ENCODE measurements at regions not wholly inside any gene's neighbourhood (a gene's known extent, or its start where the extent isn't known, plus 50 kb on each side); places are given as distances from the start of the nearest gene placed in this dataset.
A peak's percentile ranks its signal among the peaks of the same experiment; 100 is the strongest.

- no peaks in the 10 kb centered on the region for H3K4me1 ChIP-seq (ENCODE audit: control insufficient read depth, insufficient read depth, low read length)
- H3K4me3 ChIP-seq (ENCODE audit: low read length): no peak overlapping the region
- H3K27ac ChIP-seq (ENCODE audit: low read depth, low read length): no peak overlapping the region
- no peak for TF ChIP-seq CTCF (conservative IDR thresholded peaks at IDR 0.05)
- H3K27me3 ChIP-seq (ENCODE audit: control insufficient read depth, insufficient read depth, low read length, poor library complexity, severe bottlenecking): no peaks in the 10 kb centered on the region
- no peaks in the 10 kb centered on the region for H3K9me3 ChIP-seq (ENCODE audit: control insufficient read depth, low read length)
- Mint-ChIP-seq H3K9me3 (no peaks in the 10 kb centered on the region), H3K4me1 (peaks cover 4% of the 10 kb centered on the region), H3K27me3 (ENCODE audit: insufficient read depth) (peaks cover 8% of the 10 kb centered on the region), H3K27ac (no peak overlapping the region), H3K36me3 (ENCODE audit: low read depth) (no peaks in the 10 kb centered on the region), H3K4me3 (no peak overlapping the region)
- 86 to 88% methylated on average over 3 of the region's 3 CpGs for WGBS, 2 experiments (ENCODE audit: insufficient coverage in 1 of 2, insufficient read length in 1 of 2)
- no peak for DNase-seq
- H3K36me3 ChIP-seq (ENCODE audit: control insufficient read depth, insufficient read depth, low read length): no peaks in the 10 kb centered on the region
- no peak overlapping the region for H3K9ac ChIP-seq (ENCODE audit: extremely low read depth, low read length, poor library complexity, severe bottlenecking)
Measured at GRCh38 chr10:94065362-94065761, 71.6 kb downstream of the PLCE1 start.

- Histone ChIP-seq H3K27ac (ENCODE audit: low read depth, low read length) (no peak overlapping the region), H3K4me3 (ENCODE audit: low read length) (no peak overlapping the region), H3K9me3 (ENCODE audit: control insufficient read depth, low read length) (no peaks in the 10 kb centered on the region), H3K4me1 (ENCODE audit: control insufficient read depth, insufficient read depth, low read length) (peaks cover under 1% of the 10 kb centered on the region), H3K27me3 (ENCODE audit: control insufficient read depth, insufficient read depth, low read length, poor library complexity, severe bottlenecking) (no peaks in the 10 kb centered on the region), H3K36me3 (ENCODE audit: control insufficient read depth, insufficient read depth, low read length) (no peaks in the 10 kb centered on the region), H3K9ac (ENCODE audit: extremely low read depth, low read length, poor library complexity, severe bottlenecking) (no peak overlapping the region)
- Mint-ChIP-seq H3K27me3 (ENCODE audit: insufficient read depth) (peaks cover 8% of the 10 kb centered on the region), H3K4me3 (no peak overlapping the region), H3K9me3 (no peaks in the 10 kb centered on the region), H3K27ac (no peak overlapping the region), H3K36me3 (ENCODE audit: low read depth) (no peaks in the 10 kb centered on the region), H3K4me1 (peaks cover 8% of the 10 kb centered on the region)
- DNase-seq: no peak
- no peak for TF ChIP-seq CTCF (conservative IDR thresholded peaks at IDR 0.05)
Measured at GRCh38 chr10:94065787-94066186, 72.1 kb downstream of the PLCE1 start.

- Histone ChIP-seq H3K4me3 (ENCODE audit: low read length) (no peak overlapping the region), H3K27ac (ENCODE audit: low read depth, low read length) (no peak overlapping the region), H3K27me3 (ENCODE audit: control insufficient read depth, insufficient read depth, low read length, poor library complexity, severe bottlenecking) (no peaks in the 10 kb centered on the region), H3K9ac (ENCODE audit: extremely low read depth, low read length, poor library complexity, severe bottlenecking) (no peak overlapping the region), H3K36me3 (ENCODE audit: control insufficient read depth, insufficient read depth, low read length) (no peaks in the 10 kb centered on the region), H3K9me3 (ENCODE audit: control insufficient read depth, low read length) (no peaks in the 10 kb centered on the region), H3K4me1 (ENCODE audit: control insufficient read depth, insufficient read depth, low read length) (peaks cover 4% of the 10 kb centered on the region)
- Mint-ChIP-seq H3K27ac (no peak overlapping the region), H3K9me3 (no peaks in the 10 kb centered on the region), H3K4me3 (no peak overlapping the region), H3K27me3 (ENCODE audit: insufficient read depth) (peaks cover 8% of the 10 kb centered on the region), H3K4me1 (peaks cover 9% of the 10 kb centered on the region), H3K36me3 (ENCODE audit: low read depth) (no peaks in the 10 kb centered on the region)
- peak; percentile 81 for DNase-seq
- TF ChIP-seq CTCF (conservative IDR thresholded peaks at IDR 0.05): no peak
- 37 to 43% methylated on average over 5 of the region's 6 CpGs for WGBS, 2 experiments (ENCODE audit: insufficient coverage in 1 of 2, insufficient read length in 1 of 2)
Measured at GRCh38 chr10:94066411-94066810, 72.7 kb downstream of the PLCE1 start.
